H1 (cell line): ENCODE measurements at regions not wholly inside any gene's neighbourhood (a gene's known extent, or its start where the extent isn't known, plus 50 kb on each side); places are given as distances from the start of the nearest gene placed in this dataset.

Experiments used
- CTCF ChIA-PET: fragments of 300-600 bp; sonication (Branson Sonifier 250); formaldehyde crosslinking; loops from one replicate; lab custom pipeline; 2021; ENCODE audit not compliant: partially characterized antibody; lab: Charles Lee
- POLR2A ChIA-PET: fragments of 300-600 bp; sonication (Branson Sonifier 250); formaldehyde crosslinking; loops from one replicate; lab custom pipeline; 2021; ENCODE audit warnings: inconsistent platforms; ENCODE audit not compliant: partially characterized antibody; lab: Charles Lee
- DNase-seq, 2 experiments: peaks; one replicate each; pipeline versions ENCODE4 v3.0.0 to v3.0.0-alpha.2; 2010 to 2022; ENCODE audit warnings: low spot score in 2 of 2, low read depth in 1 of 2, mixed read lengths in 1 of 2
- FAIRE-seq: peaks from 2 replicates; lab custom pipeline; 2011; peaks lifted over from hg19 to GRCh38; lab: Jason Lieb, UNC
- H2AFZ ChIP-seq: 2 replicates; pipeline ENCODE4 v1.8.1; 2012; ENCODE audit warnings: low read length, inconsistent platforms
- H2AK5ac ChIP-seq: 2 replicates; pipeline ENCODE4 v1.6.1; 2013; ENCODE audit warnings: low read depth, low read length
- H2BK120ac ChIP-seq: replicated peaks from 2 replicates; pipeline ENCODE3; 2013; ENCODE audit warnings: low read depth, low read length, inconsistent platforms
- H2BK12ac ChIP-seq: 2 replicates; pipeline ENCODE4 v1.6.1; 2013; ENCODE audit warnings: low read depth, low read length
- H2BK15ac ChIP-seq: 2 replicates; pipeline ENCODE4 v1.6.1; 2013; ENCODE audit warnings: low read length
- H2BK20ac ChIP-seq: 2 replicates; pipeline ENCODE4 v1.6.1; 2013; ENCODE audit warnings: low read length
- H2BK5ac ChIP-seq: 2 replicates; pipeline ENCODE4 v1.6.1; 2013; ENCODE audit warnings: low read depth, low read length
- H3K14ac ChIP-seq: 2 replicates; pipeline ENCODE4 v1.6.1; 2013; ENCODE audit warnings: inconsistent platforms; ENCODE audit not compliant: insufficient read length
- H3K18ac ChIP-seq: 2 replicates; pipeline ENCODE4 v1.6.1; 2013; ENCODE audit warnings: low read length; ENCODE audit errors: extremely low read depth
- H3K23ac ChIP-seq: 2 replicates; pipeline ENCODE4 v1.6.1; 2013; ENCODE audit warnings: inconsistent platforms; ENCODE audit not compliant: insufficient read length
- H3K23me2 ChIP-seq: 2 replicates; pipeline ENCODE4 v1.6.1; 2013; ENCODE audit warnings: low read depth, low read length
- H3K27ac ChIP-seq: 2 replicates; pipeline ENCODE4 v1.6.1; 2011; ENCODE audit warnings: low read depth, low read length, inconsistent platforms
- H3K27me3 ChIP-seq, 4 experiments: replicated peaks in 1 of 4; 1 replicate in 1 of 4; 2 replicates in 3 of 4; pipeline versions ENCODE4 v1.6.1 to v1.8.1; 2011 to 2013; ENCODE audit warnings: low read length in 3 of 4, mild to moderate bottlenecking in 3 of 4, inconsistent platforms in 2 of 4, mixed read lengths in 2 of 4, moderate library complexity in 1 of 4; ENCODE audit not compliant: control insufficient read depth in 3 of 4, insufficient read depth in 3 of 4; ENCODE audit errors: extremely low read depth in 1 of 4
- H3K36me3 ChIP-seq, 4 experiments: 2 replicates each; pipeline versions ENCODE4 v1.6.1 to v1.8.1; 2011 to 2013; ENCODE audit warnings: mild to moderate bottlenecking in 4 of 4, low read length in 3 of 4, moderate library complexity in 2 of 4, control low read depth in 1 of 4, inconsistent platforms in 1 of 4; ENCODE audit not compliant: insufficient read depth in 4 of 4, control insufficient read depth in 2 of 4
- H3K4ac ChIP-seq: replicated peaks from 2 replicates; pipeline ENCODE3; 2013; ENCODE audit warnings: low read length, low read depth, mixed read lengths, inconsistent platforms; ENCODE audit not compliant: insufficient read length
- H3K4me1 ChIP-seq, 4 experiments: replicated peaks in 1 of 4; 1 replicate in 1 of 4; 2 replicates in 3 of 4; pipeline versions ENCODE4 v1.6.1 to v1.8.1; 2011 to 2013; ENCODE audit warnings: low read length in 3 of 4, inconsistent platforms in 2 of 4, mixed read lengths in 1 of 4; ENCODE audit not compliant: insufficient read depth in 4 of 4, control insufficient read depth in 3 of 4
- H3K4me2 ChIP-seq, 2 experiments: 2 replicates each; pipeline versions ENCODE4 v1.6.1 to v1.8.1; 2011 to 2013; ENCODE audit warnings: low read depth in 2 of 2, low read length in 2 of 2, control low read depth in 1 of 2, inconsistent platforms in 1 of 2, mild to moderate bottlenecking in 1 of 2; ENCODE audit not compliant: insufficient read depth in 1 of 2
- H3K4me3 ChIP-seq, 4 experiments: fragments of 200-600, 300-600 bp in 1 of 4; sonication (generic), shearing (Covaris generic), sonication (Bioruptor Twin) in 1 of 4; 2 replicates each; pipeline versions ENCODE4 v1.5.1 to v1.8.1; 2011 to 2016; ENCODE audit warnings: low read length in 4 of 4, low read depth in 3 of 4, control low read depth in 2 of 4, inconsistent platforms in 2 of 4, mild to moderate bottlenecking in 2 of 4, mixed read lengths in 1 of 4, moderate library complexity in 1 of 4; ENCODE audit not compliant: insufficient read depth in 2 of 4; ENCODE audit errors: extremely low read depth in 1 of 4
- H3K56ac ChIP-seq: replicated peaks from 2 replicates; pipeline ENCODE3; 2013; ENCODE audit warnings: low read depth, mild to moderate bottlenecking, mixed read lengths, low read length, inconsistent platforms; ENCODE audit not compliant: insufficient read length
- H3K79me1 ChIP-seq: 2 replicates; pipeline ENCODE4 v1.6.1; 2013; ENCODE audit warnings: low read depth, low read length, control low read depth
- H3K79me2 ChIP-seq, 2 experiments: 2 replicates each; pipeline versions ENCODE4 v1.6.1 to v1.8.1; 2012 to 2013; ENCODE audit warnings: low read length in 2 of 2, mild to moderate bottlenecking in 2 of 2, inconsistent platforms in 1 of 2; ENCODE audit not compliant: insufficient read depth in 2 of 2, control insufficient read depth in 1 of 2
- H3K9ac ChIP-seq, 4 experiments: replicated peaks in 1 of 4; 1 replicate in 1 of 4; 2 replicates in 3 of 4; pipeline versions ENCODE4 v1.6.1 to v1.8.1; 2011 to 2013; ENCODE audit warnings: low read depth in 3 of 4, low read length in 3 of 4, control low read depth in 2 of 4, mild to moderate bottlenecking in 2 of 4, moderate library complexity in 2 of 4, inconsistent platforms in 1 of 4; ENCODE audit errors: extremely low read depth in 1 of 4
- H3K9me3 ChIP-seq, 2 experiments: 2 replicates each; pipeline versions ENCODE4 v1.6.1 to v1.8.1; 2012 to 2013; ENCODE audit warnings: mild to moderate bottlenecking in 2 of 2, moderate library complexity in 2 of 2, control low read depth in 1 of 2, inconsistent platforms in 1 of 2, low read depth in 1 of 2, low read length in 1 of 2, mixed read lengths in 1 of 2; ENCODE audit not compliant: insufficient read depth in 2 of 2
- H4K20me1 ChIP-seq, 2 experiments: replicated peaks in 1 of 2; 2 replicates each; pipeline versions ENCODE3 to v1.8.1; 2011 to 2013; ENCODE audit warnings: inconsistent platforms in 2 of 2, low read length in 2 of 2, mild to moderate bottlenecking in 1 of 2; ENCODE audit not compliant: insufficient read depth in 2 of 2, control insufficient read depth in 1 of 2
- H4K5ac ChIP-seq: 2 replicates; pipeline ENCODE4 v1.6.1; 2013; ENCODE audit warnings: low read length, low read depth, mixed read lengths, inconsistent platforms; ENCODE audit not compliant: insufficient read length
- H4K8ac ChIP-seq: 2 replicates; pipeline ENCODE4 v1.8.0; 2013; ENCODE audit warnings: mild to moderate bottlenecking, moderate library complexity, low read length, inconsistent platforms; ENCODE audit not compliant: insufficient read depth; ENCODE audit errors: extremely low read depth
- H4K91ac ChIP-seq: replicated peaks from 2 replicates; pipeline ENCODE3; 2013; ENCODE audit warnings: low read length, mixed read lengths, inconsistent platforms; ENCODE audit not compliant: insufficient read length
- SAP30 ChIP-seq: fragments of 300-600 bp; sonication (generic); IDR thresholded peaks from 2 replicates; pipeline ENCODE4 v1.7.1; 2012; ENCODE audit warnings: low read length, moderate library complexity, mild to moderate bottlenecking, inconsistent platforms; ENCODE audit not compliant: insufficient read depth, insufficient replicate concordance
- SIN3A ChIP-seq, 2 experiments: IDR thresholded peaks in 1 of 2; conservative IDR thresholded peaks in 1 of 2; 2 replicates each; pipeline ENCODE4 v1.6.1; 2011 to 2012; ENCODE audit warnings: low read length in 2 of 2, improper control_type of control experiment in 1 of 2, low read depth in 1 of 2, mild to moderate bottlenecking in 1 of 2
- WGBS, 2 experiments: shearing (Covaris generic) in 1 of 2; methylation state at CpG; one replicate each; pipeline versions ENCODE4 v1.1.6 to v1.1.7; 2013 to 2015; ENCODE audit warnings: low lambda C conversion rate in 2 of 2, mixed read lengths in 2 of 2, inconsistent platforms in 1 of 2, low coverage in 1 of 2, missing lambda C conversion rate in 1 of 2; ENCODE audit not compliant: insufficient replicate concordance in 2 of 2, insufficient coverage in 1 of 2, insufficient read length in 1 of 2; ENCODE audit errors: extremely low coverage in 1 of 2, missing lambda C conversion rate in 1 of 2; 5-methylcytosine and 5-hydroxymethylcytosine counted together

DNA sequence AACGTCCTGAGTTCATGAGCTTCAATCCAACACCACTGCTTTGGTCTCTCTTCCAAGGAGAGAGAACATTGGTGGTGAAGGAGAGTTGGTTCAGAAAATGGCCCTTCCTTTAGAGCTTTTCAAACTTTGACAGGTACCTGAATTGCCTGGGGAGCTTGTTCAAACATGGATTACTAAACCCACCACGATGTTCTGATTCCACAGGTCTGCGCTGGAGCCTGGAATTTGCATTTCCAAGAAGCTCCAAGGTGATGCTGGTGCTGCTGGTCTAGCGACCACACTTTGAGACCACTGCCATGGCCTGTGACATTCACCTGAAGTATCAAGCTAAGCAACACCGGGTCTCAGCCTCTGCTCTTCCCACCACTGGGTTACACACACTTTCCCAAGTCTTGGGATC is 60.2 kb downstream of the GSX1 start:
- DNase-seq (no peak), FAIRE-seq (no peak)
- Histone ChIP-seq H3K14ac (no peak overlapping the region), H3K79me1 (no peaks in the 10 kb centered on the region), H3K23ac (no peak overlapping the region), H4K20me1 (peaks cover 0 to 2% of the 10 kb centered on the region in 2 experiments), H4K91ac (no peak overlapping the region), H2AFZ (no peak overlapping the region), H2BK12ac (no peak overlapping the region), H4K5ac (no peak overlapping the region), H4K8ac (no peak overlapping the region), H3K36me3 (no peaks in the 10 kb centered on the region), H2BK15ac (no peak overlapping the region), H3K9me3 (no peaks in the 10 kb centered on the region), H3K4me3 (no peak overlapping the region), H3K79me2 (no peaks in the 10 kb centered on the region), H3K23me2 (no peaks in the 10 kb centered on the region), H3K9ac (no peak overlapping the region), H2BK20ac (no peak overlapping the region), H2BK120ac (no peak overlapping the region), H3K4me2 (no peak overlapping the region), H3K27ac (no peak overlapping the region), H3K27me3 (peaks cover 0 to 6% (median 4%) of the 10 kb centered on the region in 4 experiments; a peak in 2 of 7 replicates), H2BK5ac (no peak overlapping the region), H2AK5ac (no peak overlapping the region), H3K4ac (no peak overlapping the region), H3K4me1 (peaks cover 0 to 7% (median 3%) of the 10 kb centered on the region in 4 experiments; a peak in 4 of 7 replicates), H3K18ac (no peak overlapping the region), H3K56ac (no peak overlapping the region)
- ChIA-PET POLR2A (interaction anchor here (1.1 kb wide), 1 partner anchor 106 kb away, joined by 3 read pairs; no protein-coding TSS in a partner anchor), CTCF (interaction anchor here (0.8 to 2.1 kb wide), 9 partner anchors 9 to 599 kb away, joined by 3 to 10 read pairs (median 4); no protein-coding TSS in a partner anchor)
- whole genome bisulfite sequencing, 2 experiments: 81% methylated on average over 5 of the region's 5 CpGs; no CpG with 5 or more reads in 1 of the 2 experiments
- TF ChIP-seq SIN3A (conservative IDR thresholded peaks at IDR 0.05 in 1 of 2, IDR thresholded peaks at IDR 0.05 in 1 of 2; ENCODE audit: low read depth in 1 of 2, low read length in 2 of 2): no peak
- TF ChIP-seq SAP30: no peak
